Endothelial cell of umbilical vein (primary cell): ENCODE measurements at regions not wholly inside any gene's neighbourhood (a gene's known extent, or its start where the extent isn't known, plus 50 kb on each side); places are given as distances from the start of the nearest gene placed in this dataset.

Source experiments
- BruUV-seq: library from RNA; stranded (reverse); fragments of 400-500 nt; replicated peaks from 2 replicates; lab custom pipeline; 2021; lab: Mats Ljungman, UMichigan
- CTCF ChIA-PET: fragments of 300-600, 350-600 bp; sonication (Branson Sonifier 250); formaldehyde crosslinking; loops from one replicate; lab custom pipeline; 2021; ENCODE audit warnings: antibody characterized with exemption, inconsistent platforms; lab: Charles Lee
- POLR2A ChIA-PET: fragments of 300-600, 350-600 bp; sonication (Branson Sonifier 250); formaldehyde crosslinking; loops from one replicate; lab custom pipeline; 2021; ENCODE audit warnings: antibody characterized with exemption, inconsistent platforms; lab: Charles Lee
- DNase-seq: peaks from one replicate; pipeline ENCODE4 v3.0.0-alpha.2; 2011; ENCODE audit warnings: low read depth, low spot score
- FAIRE-seq: peaks from 2 replicates; lab custom pipeline; 2011; peaks lifted over from hg19 to GRCh38; lab: Jason Lieb, UNC
- H2AFZ ChIP-seq: 2 replicates; pipeline ENCODE4 v1.6.0; 2012; ENCODE audit warnings: low read depth, low read length, control low read depth, inconsistent platforms
- H3K27ac ChIP-seq: 2 replicates; pipeline ENCODE4 v1.5.1; 2011; ENCODE audit warnings: low read depth, mild to moderate bottlenecking, control low read depth, low read length, moderate library complexity; ENCODE audit not compliant: insufficient read depth
- H3K27me3 ChIP-seq, 2 experiments: 2 replicates each; pipeline versions ENCODE4 v1.6.0 to v1.6.1; 2011; ENCODE audit warnings: low read length in 2 of 2, mixed read lengths in 1 of 2; ENCODE audit not compliant: control insufficient read depth in 2 of 2, insufficient read depth in 2 of 2
- H3K36me3 ChIP-seq, 2 experiments: 2 replicates in 1 of 2; 3 replicates in 1 of 2; pipeline ENCODE4 v1.5.1; 2011; ENCODE audit warnings: low read length in 2 of 2, mild to moderate bottlenecking in 1 of 2, moderate library complexity in 1 of 2; ENCODE audit not compliant: control insufficient read depth in 2 of 2, insufficient read depth in 2 of 2; ENCODE audit errors: extremely low read depth in 1 of 2
- H3K4me1 ChIP-seq: 3 replicates; pipeline ENCODE4 v1.5.1; 2011; ENCODE audit warnings: mild to moderate bottlenecking, low read length; ENCODE audit not compliant: control insufficient read depth, insufficient read depth; ENCODE audit errors: extremely low read depth
- H3K4me2 ChIP-seq: 2 replicates; pipeline ENCODE4 v1.6.1; 2011; ENCODE audit warnings: low read length, control low read depth, mixed read lengths; ENCODE audit not compliant: insufficient read depth
- H3K4me3 ChIP-seq, 3 experiments: fragments of 200-600 bp in 1 of 3; sonication (generic), shearing (Covaris generic) in 1 of 3; replicated peaks in 1 of 3; 2 replicates each; pipeline ENCODE4 v1.5.1; 2011 to 2016; ENCODE audit warnings: control low read depth in 3 of 3, low read length in 3 of 3, mild to moderate bottlenecking in 2 of 3, inconsistent platforms in 1 of 3, low read depth in 1 of 3, moderate library complexity in 1 of 3; ENCODE audit not compliant: insufficient read depth in 1 of 3
- H3K79me2 ChIP-seq: 2 replicates; pipeline ENCODE4 v1.6.0; 2012; ENCODE audit warnings: low read length, inconsistent platforms; ENCODE audit not compliant: control insufficient read depth, insufficient read depth
- H3K9ac ChIP-seq: replicated peaks from 2 replicates; pipeline ENCODE3; 2011; ENCODE audit warnings: low read length, control low read depth; ENCODE audit not compliant: insufficient read depth; ENCODE audit errors: extremely low read depth
- H3K9me1 ChIP-seq: replicated peaks from 3 replicates; pipeline ENCODE4 v1.6.0; 2011; ENCODE audit warnings: mild to moderate bottlenecking, low read length; ENCODE audit not compliant: control insufficient read depth, insufficient read depth; ENCODE audit errors: extremely low read depth
- H3K9me3 ChIP-seq: replicated peaks from 2 replicates; pipeline ENCODE4 v1.5.1; 2012; ENCODE audit warnings: low read length, inconsistent platforms; ENCODE audit not compliant: control insufficient read depth, insufficient read depth
- H4K20me1 ChIP-seq: replicated peaks from 2 replicates; pipeline ENCODE3; 2011; ENCODE audit warnings: mild to moderate bottlenecking, low read length; ENCODE audit not compliant: control insufficient read depth, insufficient read depth; ENCODE audit errors: extremely low read depth
- CTCF ChIP-seq, 2 donors: IDR thresholded peaks; 1 replicate in 1 of 2; 2 replicates in 1 of 2; pipeline ENCODE4 v1.5.1; 2011; ENCODE audit warnings: low read length in 2 of 2, mild to moderate bottlenecking in 2 of 2, moderate library complexity in 2 of 2, control low read depth in 1 of 2, inconsistent platforms in 1 of 2, low read depth in 1 of 2; ENCODE audit not compliant: insufficient read depth in 1 of 2; ENCODE audit errors: extremely low read depth in 1 of 2
- EZH2 ChIP-seq: IDR thresholded peaks from 2 replicates; pipeline ENCODE4 v1.6.1; 2012; ENCODE audit warnings: borderline replicate concordance, low read depth, mild to moderate bottlenecking, moderate library complexity, low read length, inconsistent platforms; ENCODE audit not compliant: severe bottlenecking
- FOS ChIP-seq: IDR thresholded peaks from 2 replicates; pipeline ENCODE4 v1.6.1; 2011; ENCODE audit warnings: mild to moderate bottlenecking, low read length, moderate library complexity, borderline replicate concordance; ENCODE audit not compliant: insufficient read depth
- GATA2 ChIP-seq: IDR thresholded peaks from 2 replicates; pipeline ENCODE4 v1.7.0; 2011; ENCODE audit warnings: low read depth, mild to moderate bottlenecking, moderate library complexity, mixed read lengths, low read length; ENCODE audit not compliant: insufficient read length, insufficient read depth
- JUN ChIP-seq: IDR thresholded peaks from 2 replicates; pipeline ENCODE4 v1.6.1; 2011; ENCODE audit warnings: borderline replicate concordance, low read depth; ENCODE audit not compliant: insufficient read length, insufficient read depth
- MAX ChIP-seq: IDR thresholded peaks from 2 replicates; pipeline ENCODE4 v1.6.1; 2011; ENCODE audit not compliant: insufficient read depth, insufficient read length
- MYC ChIP-seq: IDR thresholded peaks from one replicate; pipeline ENCODE4 v1.6.1; 2011; ENCODE audit warnings: mild to moderate bottlenecking, low read depth, low read length
- POLR2A ChIP-seq: IDR thresholded peaks from 2 replicates; pipeline ENCODE4 v1.6.1; 2012; ENCODE audit warnings: low read depth, mild to moderate bottlenecking, control low read depth, low read length
- POLR2AphosphoS5 ChIP-seq: IDR thresholded peaks from 2 replicates; pipeline ENCODE4 v1.6.1; 2012; ENCODE audit warnings: low read depth, mild to moderate bottlenecking, control low read depth, low read length, moderate library complexity; ENCODE audit not compliant: insufficient read depth
- dilution Hi-C: fragments of 300-500 bp; cut with MboI; formaldehyde crosslinking; loops from one replicate; pipeline ENCODE4 v1.15.0; 2019; ENCODE audit warnings: low sequenced_read_pairs; ENCODE audit not compliant: extremely low pct_ligation_motif_present
- intact Hi-C: fragments of 100-400 bp; cut with micrococcal nuclease; formaldehyde crosslinking; loops from one replicate; pipeline ENCODE4 v1.10.0; 2022

GRCh38 chr2:221731432-221732145 is 159.5 kb upstream of the EPHA4 start:
- Histone ChIP-seq H3K27ac (no peak overlapping the region), H2AFZ (no peak overlapping the region), H3K4me1 (no peaks in the 10 kb centered on the region), H3K4me3 (no peak overlapping the region), H3K9me3 (no peaks in the 10 kb centered on the region), H4K20me1 (no peaks in the 10 kb centered on the region), H3K27me3 (no peaks in the 10 kb centered on the region), H3K79me2 (no peaks in the 10 kb centered on the region), H3K9ac (no peak overlapping the region), H3K36me3 (no peaks in the 10 kb centered on the region), H3K4me2 (no peak overlapping the region), H3K9me1 (no peaks in the 10 kb centered on the region)
- FAIRE-seq (no peak), DNase-seq (no peak)
- intact Hi-C loops (no loop called here), dilution Hi-C loops (no loop called here)
- no TSS peak for BruUV-seq
- TF ChIP-seq CTCF (IDR thresholded peaks at IDR 0.05; ENCODE audit: extremely low read depth in 1 of 2, insufficient read depth in 1 of 2, low read depth in 1 of 2, low read length in 2 of 2) (no peak), MAX (no peak), JUN (no peak), FOS (no peak), EZH2 (no peak), POLR2AphosphoS5 (no peak), MYC (no peak), GATA2 (no peak), POLR2A (no peak)
- CTCF ChIA-PET, result no interaction called here
- POLR2A ChIA-PET, result no interaction called here
